ENCODE measurements at regions not wholly inside any gene's neighbourhood (a gene's known extent, or its start where the extent isn't known, plus 50 kb on each side); places are given as distances from the start of the nearest gene placed in this dataset.

- no peak for DNase-seq (ENCODE audit: low spot score)
Measured at GRCh38 chr2:45337481-45337880, 273.6 kb downstream of the SRBD1 start.

GRCh38 chr2:45334205-45334604, 276.9 kb downstream of the SRBD1 start:
- no peak for DNase-seq (ENCODE audit: low spot score)

GRCh38 chr2:45332567-45332966, 278.5 kb downstream of the SRBD1 start:
- no peak for DNase-seq (ENCODE audit: low spot score)

- no peak for DNase-seq (ENCODE audit: low spot score)
Measured at GRCh38 chr2:45332094-45332493, 279.0 kb downstream of the SRBD1 start.

GRCh38 chr2:45331410-45331786, 279.7 kb downstream of the SRBD1 start:
- DNase-seq (ENCODE audit: low spot score) = no peak

GRCh38 chr2:45330637-45331409, 280.2 kb downstream of the SRBD1 start:
- no peak for DNase-seq (ENCODE audit: low spot score)

- DNase-seq (ENCODE audit: low spot score) = no peak
Measured at GRCh38 chr2:45330108-45330507, 281.0 kb downstream of the SRBD1 start.

GRCh38 chr2:45329045-45329677, 281.9 kb downstream of the SRBD1 start:
- no peak for DNase-seq (ENCODE audit: low spot score)

- DNase-seq (ENCODE audit: low spot score) = no peak
Measured at GRCh38 chr2:45328264-45328870, 282.7 kb downstream of the SRBD1 start.

GRCh38 chr2:45323344-45323743, 287.7 kb downstream of the SRBD1 start:
- no peak for DNase-seq (ENCODE audit: low spot score)

GRCh38 chr2:45320956-45321355, 290.1 kb downstream of the SRBD1 start:
- no peak for DNase-seq (ENCODE audit: low spot score)

- DNase-seq (ENCODE audit: low spot score) = no peak
Measured at GRCh38 chr2:45319683-45320455, 291.2 kb downstream of the SRBD1 start.

- DNase-seq (ENCODE audit: low spot score) = no peak
Measured at GRCh38 chr2:45318686-45319085, 292.4 kb downstream of the SRBD1 start.

GRCh38 chr2:45316576-45317338, 294.3 kb downstream of the SRBD1 start:
- DNase-seq (ENCODE audit: low spot score) = no peak

- DNase-seq (ENCODE audit: low spot score) = no peak
Measured at GRCh38 chr2:45315861-45316260, 295.2 kb downstream of the SRBD1 start.

GRCh38 chr2:45312275-45312674, 298.8 kb downstream of the SRBD1 start:
- DNase-seq (ENCODE audit: low spot score) = no peak

GRCh38 chr2:45311559-45311958, 299.5 kb downstream of the SRBD1 start:
- DNase-seq (ENCODE audit: low spot score) = no peak

GRCh38 chr2:45307147-45307546, 297.9 kb upstream of the SIX2 start:
- no peak for DNase-seq (ENCODE audit: low spot score)

- no peak for DNase-seq (ENCODE audit: low spot score)
Measured at GRCh38 chr2:45305599-45305998, 296.3 kb upstream of the SIX2 start.

GRCh38 chr2:45303417-45304202, 294.4 kb upstream of the SIX2 start:
- no peak for DNase-seq (ENCODE audit: low spot score)
